Activated CD4-positive, alpha-beta T cell treated with anti-CD3 and anti-CD28 coated beads for 36 hours (primary cell): ENCODE measurements at regions not wholly inside any gene's neighbourhood (a gene's known extent, or its start where the extent isn't known, plus 50 kb on each side); places are given as distances from the start of the nearest gene placed in this dataset.

Source experiments
- ATAC-seq: fragments of 200-7000 bp; cut with Tn5 transposase; one replicate; pipeline ENCODE4 v1.10.0; 2021; ENCODE audit warnings: mild to moderate bottlenecking, moderate library complexity
- CTCF ChIA-PET: fragments of 350-600 bp; sonication (Branson Sonifier 250); formaldehyde crosslinking; loops from one replicate; lab custom pipeline; 2021; ENCODE audit warnings: antibody characterized with exemption; lab: Charles Lee
- POLR2A ChIA-PET: fragments of 350-600 bp; sonication (Branson Sonifier 250); formaldehyde crosslinking; loops from one replicate; lab custom pipeline; 2021; ENCODE audit warnings: antibody characterized with exemption, inconsistent platforms; lab: Charles Lee
- DNase-seq: peaks from one replicate; pipeline ENCODE4 v3.0.0-alpha.2; 2020
- H3K27ac Mint-ChIP-seq: one replicate; pipeline ENCODE4 v1.8.0; 2021; ENCODE audit warnings: mixed read lengths
- H3K27me3 Mint-ChIP-seq: one replicate; pipeline ENCODE4 v1.8.0; 2021; ENCODE audit warnings: mixed read lengths
- H3K36me3 Mint-ChIP-seq: one replicate; pipeline ENCODE4 v1.8.0; 2021; ENCODE audit warnings: low read depth, mixed read lengths
- H3K4me1 Mint-ChIP-seq: one replicate; pipeline ENCODE4 v1.8.0; 2021; ENCODE audit warnings: mixed read lengths
- H3K4me3 Mint-ChIP-seq: one replicate; pipeline ENCODE4 v1.8.0; 2021; ENCODE audit warnings: mild to moderate bottlenecking, moderate library complexity, mixed read lengths
- H3K9me3 Mint-ChIP-seq: one replicate; pipeline ENCODE4 v1.8.0; 2021; ENCODE audit warnings: low read depth, mixed read lengths
- intact Hi-C, 2 experiments: fragments of 100-400 bp; cut with DNase I in 1 of 2; cut with micrococcal nuclease in 1 of 2; formaldehyde crosslinking; loops; one replicate each; pipeline versions ENCODE4 v1.14.2 to v1.15.1; 2022 to 2024; cut with DNase I, micrococcal nuclease

- Mint-ChIP-seq H3K27ac (no peak overlapping the region), H3K4me3 (no peak overlapping the region), H3K9me3 (no peaks in the 10 kb centered on the region), H3K27me3 (peaks cover 6% of the 10 kb centered on the region), H3K4me1 (no peaks in the 10 kb centered on the region), H3K36me3 (no peaks in the 10 kb centered on the region)
- POLR2A ChIA-PET: no interaction called here
- DNase-seq (no peak), ATAC-seq (no peak)
- CTCF ChIA-PET: no interaction called here
- intact Hi-C loops: no loop called here
Observed at GRCh38 chr17:77566151-77566550, 392.4 kb upstream of the TNRC6C start.

- Mint-ChIP-seq H3K36me3 (no peaks in the 10 kb centered on the region), H3K27me3 (peaks cover 9% of the 10 kb centered on the region), H3K4me1 (peaks cover 4% of the 10 kb centered on the region), H3K27ac (no peak overlapping the region), H3K4me3 (no peak overlapping the region), H3K9me3 (no peaks in the 10 kb centered on the region)
- DNase-seq (no peak), ATAC-seq (no peak)
- intact Hi-C loops: no loop called here
- CTCF ChIA-PET: no interaction called here
- POLR2A ChIA-PET: no interaction called here
Observed at GRCh38 chr17:77566566-77567138, 391.9 kb upstream of the TNRC6C start.

GRCh38 chr17:77568540-77568939 lies 390.0 kb upstream of the TNRC6C start:
- Mint-ChIP-seq H3K27me3 (peaks cover 16% of the 10 kb centered on the region), H3K36me3 (no peaks in the 10 kb centered on the region), H3K4me3 (no peak overlapping the region), H3K27ac (no peak overlapping the region), H3K9me3 (no peaks in the 10 kb centered on the region), H3K4me1 (peaks cover 8% of the 10 kb centered on the region)
- ATAC-seq (no peak), DNase-seq (no peak)
- intact Hi-C loops: no loop called here
- ChIA-PET CTCF (no interaction called here), POLR2A (no interaction called here)

- ChIA-PET POLR2A (no interaction called here), CTCF (no interaction called here)
- H3K27ac Mint-ChIP-seq: no peak overlapping the region
- no peak overlapping the region for H3K4me3 Mint-ChIP-seq
- intact Hi-C loops: no loop called here
- peaks cover 8% of the 10 kb centered on the region for H3K4me1 Mint-ChIP-seq
- DNase-seq (no peak), ATAC-seq (no peak)
- H3K36me3 Mint-ChIP-seq: no peaks in the 10 kb centered on the region
- H3K9me3 Mint-ChIP-seq: no peaks in the 10 kb centered on the region
- H3K27me3 Mint-ChIP-seq: peaks cover 16% of the 10 kb centered on the region
Observed at GRCh38 chr17:77569846-77570564, 388.5 kb upstream of the TNRC6C start.

GRCh38 chr17:77570565-77570898 lies 388.0 kb upstream of the TNRC6C start:
- no peaks in the 10 kb centered on the region for H3K36me3 Mint-ChIP-seq
- no peak overlapping the region for H3K27ac Mint-ChIP-seq
- no peak for DNase-seq
- ChIA-PET CTCF (interaction anchor here (0.7 kb wide), 1 partner anchor 95 kb away, joined by 6 read pairs; no protein-coding TSS in a partner anchor), POLR2A (no interaction called here)
- intact Hi-C loops: no loop called here
- peaks cover 8% of the 10 kb centered on the region for H3K4me1 Mint-ChIP-seq
- no peak overlapping the region for H3K4me3 Mint-ChIP-seq
- no peaks in the 10 kb centered on the region for H3K9me3 Mint-ChIP-seq
- ATAC-seq: no peak
- peaks cover 16% of the 10 kb centered on the region for H3K27me3 Mint-ChIP-seq

GRCh38 chr17:77571155-77571981 lies 387.1 kb upstream of the TNRC6C start:
- H3K4me3 Mint-ChIP-seq: peak overlapping the region; percentile 54
- CTCF ChIA-PET: interaction anchor here (0.7 kb wide), 1 partner anchor 94 kb away, joined by 6 read pairs; no protein-coding TSS in a partner anchor
- DNase-seq: peak; percentile 24

GRCh38 chr17:77572065-77572601 lies 386.4 kb upstream of the TNRC6C start:
- Mint-ChIP-seq H3K27ac (no peak overlapping the region), H3K27me3 (peaks cover 16% of the 10 kb centered on the region), H3K4me1 (peaks cover 8% of the 10 kb centered on the region), H3K36me3 (no peaks in the 10 kb centered on the region), H3K4me3 (peak overlapping the region; percentile 54), H3K9me3 (no peaks in the 10 kb centered on the region)
- DNase-seq: no peak
- ATAC-seq: no peak
- POLR2A ChIA-PET: interaction anchor here (0.6 kb wide), 1 partner anchor 160 kb away, joined by 3 read pairs; no protein-coding TSS in a partner anchor
- intact Hi-C loops: no loop called here
- CTCF ChIA-PET: interaction anchor here (0.7 kb wide), 1 partner anchor 178 kb away, joined by 4 read pairs; no protein-coding TSS in a partner anchor

More at GRCh38 chr17:77571155-77571981, 387.1 kb upstream of the TNRC6C start:
- Mint-ChIP-seq H3K27me3 (peaks cover 16% of the 10 kb centered on the region), H3K36me3 (no peaks in the 10 kb centered on the region), H3K9me3 (no peaks in the 10 kb centered on the region), H3K27ac (no peak overlapping the region), H3K4me1 (peaks cover 8% of the 10 kb centered on the region)
- POLR2A ChIA-PET: interaction anchor here (0.6 kb wide), 1 partner anchor 159 kb away, joined by 3 read pairs; no protein-coding TSS in a partner anchor
- peak; percentile 47 for ATAC-seq
- intact Hi-C loops: no loop called here

- DNase-seq: no peak
- Mint-ChIP-seq H3K9me3 (no peaks in the 10 kb centered on the region), H3K36me3 (no peaks in the 10 kb centered on the region), H3K27me3 (peaks cover 16% of the 10 kb centered on the region), H3K4me1 (peaks cover 8% of the 10 kb centered on the region), H3K4me3 (no peak overlapping the region), H3K27ac (no peak overlapping the region)
- ATAC-seq: no peak
- POLR2A ChIA-PET: no interaction called here
- CTCF ChIA-PET: no interaction called here
- intact Hi-C loops: no loop called here
Observed at GRCh38 chr17:77572851-77573250, 385.7 kb upstream of the TNRC6C start.

- H3K4me1 Mint-ChIP-seq: peaks cover 3% of the 10 kb centered on the region
- H3K27me3 Mint-ChIP-seq: peaks cover 2% of the 10 kb centered on the region
- no peak overlapping the region for H3K4me3 Mint-ChIP-seq
- intact Hi-C loops: no loop called here
- no peaks in the 10 kb centered on the region for H3K36me3 Mint-ChIP-seq
- POLR2A ChIA-PET: no interaction called here
- no peak overlapping the region for H3K27ac Mint-ChIP-seq
- DNase-seq (no peak), ATAC-seq (no peak)
- CTCF ChIA-PET: no interaction called here
- no peaks in the 10 kb centered on the region for H3K9me3 Mint-ChIP-seq
Observed at GRCh38 chr17:77577491-77577890, 381.0 kb upstream of the TNRC6C start.

- Mint-ChIP-seq H3K27me3 (no peaks in the 10 kb centered on the region), H3K36me3 (no peaks in the 10 kb centered on the region), H3K9me3 (no peaks in the 10 kb centered on the region), H3K4me1 (peaks cover 3% of the 10 kb centered on the region), H3K27ac (no peak overlapping the region), H3K4me3 (no peak overlapping the region)
- POLR2A ChIA-PET: no interaction called here
- ATAC-seq (no peak), DNase-seq (no peak)
- CTCF ChIA-PET: interaction anchor here (0.5 to 0.7 kb wide), 2 partner anchors 174 to 441 kb away, joined by 3 read pairs; no protein-coding TSS in a partner anchor
- intact Hi-C loops: no loop called here
Observed at GRCh38 chr17:77579131-77579530, 379.4 kb upstream of the TNRC6C start.

- H3K4me3 Mint-ChIP-seq: no peak overlapping the region
- intact Hi-C loops: no loop called here
- peaks cover 3% of the 10 kb centered on the region for H3K4me1 Mint-ChIP-seq
- ChIA-PET CTCF (no interaction called here), POLR2A (interaction anchor here (0.7 kb wide), 1 partner anchor 113 kb away, joined by 3 read pairs; no protein-coding TSS in a partner anchor)
- H3K27ac Mint-ChIP-seq: no peak overlapping the region
- no peaks in the 10 kb centered on the region for H3K27me3 Mint-ChIP-seq
- no peak for DNase-seq
- no peaks in the 10 kb centered on the region for H3K9me3 Mint-ChIP-seq
- peak; percentile 36 for ATAC-seq
- H3K36me3 Mint-ChIP-seq: no peaks in the 10 kb centered on the region
Observed at GRCh38 chr17:77579682-77580081, 378.8 kb upstream of the TNRC6C start.
